SK-N-SH treated with all-trans-retinoic acid at 6 μM for 48 hours (cell line): ENCODE measurements at regions not wholly inside any gene's neighbourhood (a gene's known extent, or its start where the extent isn't known, plus 50 kb on each side); places are given as distances from the start of the nearest gene placed in this dataset.

ENCODE experiments used
- BACH2 ChIP-seq: fragments of 250-450 bp; sonication (Bioruptor Pico); IDR thresholded peaks from 2 replicates; pipeline ENCODE4 v1.9.0; 2021; ENCODE audit warnings: mild to moderate bottlenecking, borderline replicate concordance
- OSR1 ChIP-seq: fragments of 250-450 bp; sonication (Bioruptor Pico); IDR thresholded peaks from 2 replicates; pipeline ENCODE4 v1.8.0; 2022; ENCODE audit warnings: moderate library complexity, mild to moderate bottlenecking, inconsistent platforms
- RARB ChIP-seq: fragments of 250-450 bp; sonication (Bioruptor Pico); IDR thresholded peaks from 2 replicates; pipeline ENCODE4 v1.8.0; 2021; ENCODE audit warnings: mild to moderate bottlenecking, moderate library complexity
- ZNF8 ChIP-seq: fragments of 450-650 bp; formaldehyde crosslinking; IDR thresholded peaks from 2 replicates; pipeline ENCODE4 v1.5.0; 2020; ENCODE audit warnings: mild to moderate bottlenecking, moderate library complexity
- TF ChIP-seq, protein P1 (sequence below): fragments of 250-450 bp; sonication (Bioruptor Pico); IDR thresholded peaks from 2 replicates; pipeline ENCODE4 v1.8.0; 2021; ENCODE audit warnings: low read depth, mild to moderate bottlenecking, moderate library complexity, borderline replicate concordance

DNA sequence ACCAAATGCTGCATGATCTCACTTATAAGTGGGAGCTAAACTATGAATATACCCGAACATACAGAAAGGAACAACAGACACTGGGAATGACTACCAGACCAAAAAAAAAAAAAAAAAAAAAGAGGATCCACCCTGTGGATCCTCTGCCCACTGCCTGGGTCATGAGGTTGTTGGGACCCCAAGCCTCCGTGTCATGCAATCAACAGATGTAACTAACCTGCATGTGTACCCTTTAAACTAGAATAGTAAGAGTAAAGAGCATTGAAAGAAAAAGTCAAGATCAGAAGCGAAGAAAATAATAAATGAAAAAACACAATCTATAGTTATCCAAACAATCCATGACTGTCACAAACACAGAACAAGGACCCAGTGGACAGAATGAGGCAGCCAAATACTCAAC is 109.5 kb upstream of the TOP3B start:
- TF ChIP-seq RARB (CRISPR knock-in tag) (no peak), OSR1 (CRISPR knock-in tag) (no peak), BACH2 (CRISPR knock-in tag) (no peak), ZNF8 (CRISPR knock-in tag) (no peak)
- TF ChIP-seq, protein P1, sequence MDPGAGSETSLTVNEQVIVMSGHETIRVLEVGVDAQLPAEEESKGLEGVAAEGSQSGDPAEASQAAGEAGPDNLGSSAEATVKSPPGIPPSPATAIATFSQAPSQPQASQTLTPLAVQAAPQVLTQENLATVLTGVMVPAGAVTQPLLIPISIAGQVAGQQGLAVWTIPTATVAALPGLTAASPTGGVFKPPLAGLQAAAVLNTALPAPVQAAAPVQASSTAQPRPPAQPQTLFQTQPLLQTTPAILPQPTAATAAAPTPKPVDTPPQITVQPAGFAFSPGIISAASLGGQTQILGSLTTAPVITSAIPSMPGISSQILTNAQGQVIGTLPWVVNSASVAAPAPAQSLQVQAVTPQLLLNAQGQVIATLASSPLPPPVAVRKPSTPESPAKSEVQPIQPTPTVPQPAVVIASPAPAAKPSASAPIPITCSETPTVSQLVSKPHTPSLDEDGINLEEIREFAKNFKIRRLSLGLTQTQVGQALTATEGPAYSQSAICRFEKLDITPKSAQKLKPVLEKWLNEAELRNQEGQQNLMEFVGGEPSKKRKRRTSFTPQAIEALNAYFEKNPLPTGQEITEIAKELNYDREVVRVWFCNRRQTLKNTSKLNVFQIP = no peak
